GM12864 (cell line): ENCODE measurements at regions not wholly inside any gene's neighbourhood (a gene's known extent, or its start where the extent isn't known, plus 50 kb on each side); places are given as distances from the start of the nearest gene placed in this dataset.

Experiments used
- DNase-seq: peaks from one replicate; pipeline ENCODE4 v3.0.0-alpha.2; 2011; ENCODE audit warnings: low read depth
- H3K4me3 ChIP-seq: 2 replicates; pipeline ENCODE4 v1.5.1; 2011; ENCODE audit warnings: mild to moderate bottlenecking, low read depth, low read length, control low read depth
- TF ChIP-seq, protein P1 (sequence below): IDR thresholded peaks from 2 replicates; pipeline ENCODE4 v1.5.1; 2011; ENCODE audit warnings: low read depth, mild to moderate bottlenecking, moderate library complexity, low read length, control low read depth, inconsistent platforms; ENCODE audit errors: missing control alignments

DNA sequence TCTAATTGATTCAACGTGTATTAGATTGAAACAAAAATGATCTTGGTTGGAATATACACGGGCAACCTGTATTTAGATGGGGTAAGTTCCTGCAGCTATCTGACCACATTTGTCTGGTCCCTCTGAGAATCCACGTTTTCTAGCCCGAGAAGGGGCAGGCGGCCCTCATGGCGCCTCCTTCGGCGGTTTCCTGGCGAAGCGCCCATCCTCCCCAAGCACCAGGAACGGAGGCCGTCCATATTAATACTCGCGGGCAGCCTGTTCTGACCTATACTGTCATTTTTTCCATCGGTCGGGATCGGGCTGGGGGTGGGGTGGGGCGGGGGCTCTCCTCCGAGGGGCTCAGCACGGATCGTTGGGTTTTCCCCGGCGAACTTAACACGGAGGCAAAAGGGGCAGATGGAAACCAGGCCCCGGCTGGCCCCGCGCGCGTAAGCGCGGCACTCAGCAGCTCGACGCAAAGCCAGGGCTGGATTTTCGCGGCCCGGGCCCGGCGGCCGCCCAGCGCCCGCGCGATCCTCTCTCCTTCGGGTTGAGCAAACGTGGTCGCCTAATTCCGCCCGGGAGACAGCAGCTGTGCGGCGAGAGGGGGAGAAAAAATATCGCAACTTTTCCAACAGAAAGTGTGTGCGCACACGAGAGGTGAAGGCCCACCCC, 77.2 kb upstream of the BCOR start:
- H3K4me3 ChIP-seq = peak overlapping the region; percentile 70
- no peak for DNase-seq
- TF ChIP-seq, protein P1, sequence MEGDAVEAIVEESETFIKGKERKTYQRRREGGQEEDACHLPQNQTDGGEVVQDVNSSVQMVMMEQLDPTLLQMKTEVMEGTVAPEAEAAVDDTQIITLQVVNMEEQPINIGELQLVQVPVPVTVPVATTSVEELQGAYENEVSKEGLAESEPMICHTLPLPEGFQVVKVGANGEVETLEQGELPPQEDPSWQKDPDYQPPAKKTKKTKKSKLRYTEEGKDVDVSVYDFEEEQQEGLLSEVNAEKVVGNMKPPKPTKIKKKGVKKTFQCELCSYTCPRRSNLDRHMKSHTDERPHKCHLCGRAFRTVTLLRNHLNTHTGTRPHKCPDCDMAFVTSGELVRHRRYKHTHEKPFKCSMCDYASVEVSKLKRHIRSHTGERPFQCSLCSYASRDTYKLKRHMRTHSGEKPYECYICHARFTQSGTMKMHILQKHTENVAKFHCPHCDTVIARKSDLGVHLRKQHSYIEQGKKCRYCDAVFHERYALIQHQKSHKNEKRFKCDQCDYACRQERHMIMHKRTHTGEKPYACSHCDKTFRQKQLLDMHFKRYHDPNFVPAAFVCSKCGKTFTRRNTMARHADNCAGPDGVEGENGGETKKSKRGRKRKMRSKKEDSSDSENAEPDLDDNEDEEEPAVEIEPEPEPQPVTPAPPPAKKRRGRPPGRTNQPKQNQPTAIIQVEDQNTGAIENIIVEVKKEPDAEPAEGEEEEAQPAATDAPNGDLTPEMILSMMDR = no peak

DNA sequence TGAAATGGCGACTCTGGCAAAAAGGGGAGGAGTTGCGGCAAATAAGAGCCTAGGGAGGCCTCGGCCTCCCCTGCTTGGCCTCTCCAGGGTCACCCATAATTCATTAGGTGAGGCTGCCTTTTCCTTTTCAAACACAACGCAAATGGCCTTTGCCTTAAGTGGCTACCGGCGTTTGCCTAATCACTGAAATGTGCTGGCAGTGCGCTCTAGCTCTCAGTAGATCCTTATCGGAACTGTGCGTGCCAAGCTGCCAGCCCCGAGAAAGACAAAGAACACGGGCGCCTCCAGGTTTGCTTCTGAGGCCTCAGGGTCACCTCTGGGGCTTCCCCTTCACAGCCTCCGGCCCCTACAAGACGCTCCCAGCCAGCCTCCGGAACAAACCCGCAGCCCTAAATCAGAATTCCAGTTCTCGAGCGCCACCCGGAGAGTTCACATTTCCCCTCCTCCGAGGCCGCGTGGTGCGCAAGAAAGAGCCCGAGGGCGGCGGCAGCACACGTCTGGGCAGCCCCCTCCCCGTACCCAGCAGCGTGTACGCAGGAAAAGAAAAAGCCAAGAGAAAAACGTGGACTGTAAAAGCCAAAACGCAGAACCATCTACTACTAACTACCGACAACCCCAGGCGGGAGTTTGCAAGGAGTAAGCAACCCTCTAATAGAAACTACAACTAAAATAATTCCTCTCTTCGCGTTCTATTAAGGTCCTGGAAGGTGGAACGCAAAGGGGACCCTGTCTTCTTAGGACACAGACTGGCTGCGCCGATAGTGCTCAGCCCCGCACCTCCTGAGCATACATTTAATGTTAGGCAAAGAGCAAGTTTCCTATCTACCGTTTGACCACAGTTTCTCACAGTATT, 76.5 kb upstream of the BCOR start:
- TF ChIP-seq, protein P1 = no peak
- no peak for DNase-seq
- H3K4me3 ChIP-seq = peak overlapping the region; percentile 70

DNA sequence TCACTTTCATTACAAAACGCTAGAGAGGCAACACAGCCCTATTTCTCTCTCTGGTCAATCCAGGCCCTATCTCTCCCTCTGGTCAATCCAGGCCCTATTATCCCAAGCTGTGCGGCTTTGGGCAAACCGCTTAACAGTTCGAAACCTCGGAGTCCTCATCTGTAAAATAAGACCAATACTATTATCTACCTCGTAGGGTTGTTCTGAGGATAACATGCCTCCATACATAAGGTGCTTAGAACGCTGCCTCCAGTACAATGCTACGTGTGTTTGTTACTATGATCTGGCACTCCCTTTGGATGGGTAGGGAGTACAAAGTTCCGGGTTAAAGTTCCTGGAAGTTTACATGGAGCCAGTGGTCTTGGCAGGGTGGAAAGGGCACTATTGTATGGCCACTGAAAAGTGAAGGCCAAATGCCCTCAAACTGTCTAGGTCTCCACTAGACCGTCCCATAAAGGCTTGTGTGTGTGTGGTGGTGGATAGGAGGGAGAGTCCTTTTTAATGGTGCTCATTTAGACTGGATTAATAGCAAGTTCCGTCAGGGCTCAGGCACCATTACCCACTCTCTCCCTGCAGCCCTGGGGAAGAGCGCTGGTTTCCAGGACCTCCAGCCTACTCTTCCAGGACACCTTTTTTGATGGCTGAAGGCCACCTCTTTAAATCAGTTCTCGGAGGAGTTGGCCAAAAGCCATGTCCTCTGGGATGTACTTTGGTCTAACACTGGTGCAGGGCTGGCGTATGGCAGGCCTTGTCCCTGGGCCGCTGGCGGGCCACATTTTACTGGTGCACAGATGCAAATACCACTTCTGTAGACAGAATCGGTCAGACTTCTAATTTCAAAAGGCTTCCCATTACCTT, 75.6 kb upstream of the BCOR start:
- TF ChIP-seq, protein P1 = no peak
- H3K4me3 ChIP-seq = peak overlapping the region; percentile 70
- no peak for DNase-seq

DNA sequence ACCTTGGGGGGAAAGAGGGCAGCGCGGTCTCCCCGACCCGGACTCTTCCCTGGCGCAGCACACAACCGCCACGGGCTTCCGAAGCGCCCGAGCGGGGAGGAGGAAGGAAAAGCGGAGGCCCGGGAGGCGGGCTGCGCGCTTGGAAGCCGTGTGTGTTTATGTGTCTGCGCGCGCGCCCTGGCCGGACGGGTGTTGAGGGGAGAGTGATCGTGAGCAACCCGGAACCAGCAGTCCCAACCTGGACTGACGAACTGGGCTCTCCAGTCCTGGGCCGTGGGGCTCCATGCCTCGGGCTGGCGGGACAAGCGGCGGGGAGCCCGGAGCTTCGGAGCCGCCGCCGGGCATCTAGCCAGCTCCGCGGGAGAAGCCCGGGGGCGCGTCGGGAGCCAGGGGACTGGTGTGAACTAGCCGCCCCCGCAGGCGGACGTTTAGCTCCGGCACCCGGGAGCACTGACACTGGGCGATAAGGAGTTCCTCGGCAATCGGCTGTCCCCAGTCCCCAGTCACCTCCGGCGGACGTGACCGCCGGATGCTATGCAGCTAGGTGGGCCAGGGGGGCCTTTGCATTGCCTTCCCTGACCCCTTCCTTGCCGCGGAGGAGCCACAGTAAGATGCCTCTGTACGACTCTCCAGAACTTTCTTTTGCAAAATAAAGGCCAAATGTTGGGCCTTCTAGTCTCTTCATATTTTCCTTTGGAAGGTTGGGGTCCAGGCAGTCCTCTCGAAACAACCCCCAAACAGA, 74.8 kb upstream of the BCOR start:
- DNase-seq = no peak
- peak overlapping the region; percentile 62 for H3K4me3 ChIP-seq
- TF ChIP-seq, protein P1 = no peak

DNA sequence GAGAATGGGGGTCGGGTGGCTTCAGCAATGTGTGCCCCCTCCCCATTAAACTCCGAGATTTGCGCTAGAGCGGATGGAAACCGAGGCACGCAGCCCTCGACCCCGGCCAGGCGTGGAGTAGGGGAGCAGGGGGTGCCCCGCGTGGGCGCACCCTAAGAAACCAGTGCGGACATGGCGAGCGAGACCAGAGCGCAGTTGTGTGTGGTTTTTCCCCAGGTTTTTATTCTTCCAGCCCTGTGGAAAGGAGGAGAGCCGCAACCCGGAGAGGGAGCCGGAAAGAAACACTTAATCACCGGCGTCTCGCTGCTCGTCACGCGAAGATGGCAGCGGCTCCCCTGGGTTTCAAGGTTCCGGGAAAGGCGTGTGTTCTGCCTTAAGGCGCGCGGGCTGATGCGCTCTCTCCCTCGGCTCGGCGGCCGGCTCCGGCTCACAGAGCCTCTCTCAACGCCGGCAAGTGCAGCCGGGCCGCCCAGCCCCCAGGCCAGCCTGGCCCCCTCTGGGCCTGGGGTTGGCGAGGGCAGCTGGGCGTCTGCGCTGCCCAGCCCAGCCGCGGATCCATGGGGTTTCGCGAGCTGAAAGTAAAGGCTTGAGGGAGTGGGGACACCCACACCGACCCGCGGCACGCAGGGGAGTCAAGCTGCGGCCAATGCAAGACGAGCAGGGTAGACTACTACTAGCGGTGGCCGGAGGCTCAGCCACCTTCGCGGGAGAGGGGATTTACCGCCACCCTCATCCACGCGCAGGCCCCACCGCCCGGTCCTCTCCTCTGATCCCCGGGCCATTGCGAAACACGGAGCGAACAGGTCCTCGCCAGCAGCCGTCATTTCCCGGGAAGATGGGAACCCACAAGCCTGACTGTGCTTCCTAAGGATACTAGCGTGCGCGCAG, 74.0 kb upstream of the BCOR start:
- TF ChIP-seq, protein P1 = peak; percentile 14
- peak overlapping the region; percentile 62 for H3K4me3 ChIP-seq
- no peak for DNase-seq
